GM19397 (cell line): ENCODE measurements at regions not wholly inside any gene's neighbourhood (a gene's known extent, or its start where the extent isn't known, plus 50 kb on each side); places are given as distances from the start of the nearest gene placed in this dataset.

Experiments used
- ATAC-seq: cut with Tn5 transposase; IDR thresholded peaks from one replicate; pipeline ENCODE4 v1.9.1; 2021; ENCODE audit warnings: mild to moderate bottlenecking, moderate library complexity; ENCODE audit not compliant: unreplicated experiment

GRCh38 chr6:19759117-19759880, 77.9 kb upstream of the ID4 start:
- ATAC-seq = no peak

DNA sequence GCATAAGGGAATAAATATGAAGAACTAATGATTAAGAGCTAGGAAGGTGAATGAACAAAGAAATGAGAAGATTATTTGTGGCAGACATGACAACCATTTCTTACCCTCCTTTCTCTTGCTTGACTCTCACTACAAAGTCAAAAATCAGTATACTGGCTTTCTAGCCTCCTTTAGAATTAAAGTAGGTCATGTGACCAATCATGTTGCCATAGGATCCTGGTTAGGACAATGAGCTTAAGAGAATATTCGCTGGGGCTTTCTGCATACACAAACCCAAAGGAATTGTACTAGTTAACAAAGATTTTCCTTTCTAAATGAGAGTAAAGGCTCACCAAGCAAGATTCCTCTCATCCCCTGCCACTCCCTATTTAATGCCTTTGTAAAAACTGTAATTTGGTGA, 76.0 kb upstream of the ID4 start:
- ATAC-seq = no peak

DNA sequence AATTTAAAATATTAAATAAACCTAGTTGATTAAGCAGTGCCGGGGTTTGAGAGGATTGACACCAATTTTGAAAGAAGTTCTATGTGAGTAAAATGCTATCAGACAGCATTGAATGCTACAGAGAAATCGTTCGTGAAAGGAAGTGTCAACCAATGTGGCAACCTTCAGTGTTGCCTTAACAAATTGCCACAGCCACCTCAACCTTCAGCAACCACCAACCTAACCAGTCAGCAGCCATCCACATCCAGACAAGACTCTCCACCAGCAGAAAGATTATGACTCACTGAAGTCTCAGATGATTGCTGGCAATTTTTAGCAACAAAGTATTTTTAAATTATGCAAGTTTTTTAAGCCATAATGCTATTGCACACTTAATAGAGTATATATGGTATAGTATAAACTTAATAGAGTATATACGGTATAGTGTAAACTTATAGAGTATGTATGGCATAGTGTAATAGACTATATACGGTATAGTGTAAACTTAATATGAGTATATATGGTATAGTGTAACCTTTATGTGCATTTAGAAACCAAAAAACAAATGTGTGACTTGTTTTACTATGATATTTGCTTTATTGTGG, 65.3 kb upstream of the ID4 start:
- ATAC-seq = no peak

- no peak for ATAC-seq
These were observed 64.3 kb upstream of the ID4 start for GRCh38 chr6:19772891-19773290.

DNA sequence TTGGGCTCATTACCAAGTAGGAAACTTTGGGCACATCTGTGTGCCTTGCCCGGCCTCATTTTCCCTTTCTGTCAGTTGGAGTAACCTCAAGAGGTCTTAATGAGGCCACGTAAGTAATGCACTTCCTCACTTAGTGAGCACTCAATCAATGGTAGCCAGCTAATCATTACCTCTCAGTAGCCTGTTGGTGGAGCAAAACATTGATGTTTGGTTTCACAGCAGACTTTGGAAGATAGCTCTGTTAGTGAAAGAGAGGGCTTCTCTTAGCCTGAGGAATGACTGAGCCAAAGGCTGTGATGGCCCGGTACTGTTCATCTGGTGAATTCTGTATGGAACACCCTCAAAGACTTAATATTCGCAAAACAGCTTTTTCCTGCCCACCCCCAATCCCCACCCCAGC, 55.9 kb upstream of the ID4 start:
- ATAC-seq = no peak

GRCh38 chr6:19782588-19782987, 54.6 kb upstream of the ID4 start:
- ATAC-seq = no peak
